ENCODE measurements at regions not wholly inside any gene's neighbourhood (a gene's known extent, or its start where the extent isn't known, plus 50 kb on each side); places are given as distances from the start of the nearest gene placed in this dataset.

DNA sequence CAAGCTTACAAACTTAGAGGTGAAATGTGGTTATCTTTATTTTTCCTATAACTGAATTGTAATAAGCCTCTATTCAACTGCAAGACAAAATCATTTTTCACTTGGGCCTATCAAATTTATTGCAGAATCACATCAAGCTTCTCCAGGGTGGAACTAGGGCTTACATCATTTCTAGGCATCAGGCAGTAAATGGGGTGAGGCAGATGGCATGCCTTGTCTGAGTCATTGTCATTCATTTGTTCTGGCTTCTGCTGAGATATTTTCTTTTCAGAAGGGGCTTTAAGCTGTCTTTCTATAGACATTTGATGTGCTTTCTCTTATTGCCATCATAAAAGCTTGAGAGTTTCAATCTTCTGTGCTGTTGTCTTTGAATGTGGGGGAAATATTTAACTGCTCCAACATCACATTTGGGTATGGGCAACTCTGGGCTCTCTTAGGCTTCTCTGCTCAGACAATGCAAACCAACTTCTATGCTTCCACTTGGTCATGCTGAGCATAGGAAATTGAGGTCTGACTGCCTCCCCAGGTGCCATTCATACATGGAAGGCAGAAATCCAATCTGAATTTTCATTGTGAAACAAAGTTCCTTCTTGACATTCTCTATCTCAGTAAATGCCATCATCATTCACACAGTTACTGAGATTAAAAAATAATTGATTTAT is 225.8 kb upstream of the GIMD1 start:
- no peak for TF ChIP-seq EP300 (IDR thresholded peaks at IDR 0.05)
- TF ChIP-seq, protein P1, sequence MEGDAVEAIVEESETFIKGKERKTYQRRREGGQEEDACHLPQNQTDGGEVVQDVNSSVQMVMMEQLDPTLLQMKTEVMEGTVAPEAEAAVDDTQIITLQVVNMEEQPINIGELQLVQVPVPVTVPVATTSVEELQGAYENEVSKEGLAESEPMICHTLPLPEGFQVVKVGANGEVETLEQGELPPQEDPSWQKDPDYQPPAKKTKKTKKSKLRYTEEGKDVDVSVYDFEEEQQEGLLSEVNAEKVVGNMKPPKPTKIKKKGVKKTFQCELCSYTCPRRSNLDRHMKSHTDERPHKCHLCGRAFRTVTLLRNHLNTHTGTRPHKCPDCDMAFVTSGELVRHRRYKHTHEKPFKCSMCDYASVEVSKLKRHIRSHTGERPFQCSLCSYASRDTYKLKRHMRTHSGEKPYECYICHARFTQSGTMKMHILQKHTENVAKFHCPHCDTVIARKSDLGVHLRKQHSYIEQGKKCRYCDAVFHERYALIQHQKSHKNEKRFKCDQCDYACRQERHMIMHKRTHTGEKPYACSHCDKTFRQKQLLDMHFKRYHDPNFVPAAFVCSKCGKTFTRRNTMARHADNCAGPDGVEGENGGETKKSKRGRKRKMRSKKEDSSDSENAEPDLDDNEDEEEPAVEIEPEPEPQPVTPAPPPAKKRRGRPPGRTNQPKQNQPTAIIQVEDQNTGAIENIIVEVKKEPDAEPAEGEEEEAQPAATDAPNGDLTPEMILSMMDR (IDR thresholded peaks at IDR 0.05) = no peak

All from upper lobe of left lung (tissue), 4 donors.